K562 (cell line): ENCODE measurements at regions not wholly inside any gene's neighbourhood (a gene's known extent, or its start where the extent isn't known, plus 50 kb on each side); places are given as distances from the start of the nearest gene placed in this dataset.

ENCODE experiments used
- ARID1B ChIP-seq: fragments of 450-650 bp; IDR thresholded peaks from 2 replicates; pipeline ENCODE4 v1.6.1; 2016; ENCODE audit warnings: antibody characterized with exemption, mild to moderate bottlenecking, inconsistent platforms
- ATF7 ChIP-seq: fragments of 450-650 bp; IDR thresholded peaks from 2 replicates; pipeline ENCODE4 v1.7.1; 2014; ENCODE audit warnings: mild to moderate bottlenecking, moderate library complexity
- CBFA2T3 ChIP-seq: fragments of 450-650 bp; IDR thresholded peaks from 2 replicates; pipeline ENCODE4 v1.6.1; 2017
- CEBPG ChIP-seq, 3 experiments: fragments of 200-800 bp in 1 of 3; sonication (Bioruptor generic) in 1 of 3; sonication (generic) in 1 of 3; formaldehyde crosslinking in 1 of 3; IDR thresholded peaks in 2 of 3; conservative IDR thresholded peaks in 1 of 3; 2 replicates each; pipeline versions ENCODE4 v1.6.1 to v1.8.0; 2016 to 2022; ENCODE audit warnings: missing compliant biosample characterization in 2 of 3, missing genetic modification characterization in 2 of 3, mild to moderate bottlenecking in 1 of 3, missing genetic modification reagents in 1 of 3
- CREB3 ChIP-seq: fragments of 450-650 bp; conservative IDR thresholded peaks from 2 replicates; pipeline ENCODE4 v1.6.1; 2016; ENCODE audit warnings: missing genetic modification characterization, low read depth, mild to moderate bottlenecking, missing compliant biosample characterization, moderate library complexity
- NFE2L1 ChIP-seq: fragments of 450-650 bp; IDR thresholded peaks from 2 replicates; pipeline ENCODE4 v1.6.1; 2016; ENCODE audit warnings: missing genetic modification characterization, low read depth, mild to moderate bottlenecking, missing compliant biosample characterization, moderate library complexity, borderline replicate concordance
- NR2F6 ChIP-seq: fragments of 450-650 bp; formaldehyde crosslinking; IDR thresholded peaks from 2 replicates; pipeline ENCODE4 v1.4.0; 2020; ENCODE audit warnings: mild to moderate bottlenecking
- PTRF ChIP-seq: fragments of 450-650 bp; IDR thresholded peaks from 2 replicates; pipeline ENCODE4 v1.6.1; 2016; ENCODE audit warnings: mild to moderate bottlenecking, missing genetic modification characterization, missing compliant biosample characterization
- RBM17 ChIP-seq: fragments of 200-400 bp; formaldehyde crosslinking; IDR thresholded peaks from 2 replicates; pipeline ENCODE4 v1.6.1; 2017; ENCODE audit warnings: low read depth, mild to moderate bottlenecking, low read length, borderline replicate concordance
- RNF2 ChIP-seq: sonication (generic); IDR thresholded peaks from 2 replicates; pipeline ENCODE4 v1.6.1; 2016
- SIN3A ChIP-seq, 2 experiments: fragments of 150-350 bp in 1 of 2; IDR thresholded peaks; 2 replicates each; pipeline ENCODE4 v1.6.1; 2011 to 2016; ENCODE audit warnings: borderline replicate concordance in 2 of 2, low read depth in 2 of 2, low read length in 2 of 2, mild to moderate bottlenecking in 2 of 2, moderate library complexity in 2 of 2; ENCODE audit not compliant: control insufficient read depth in 1 of 2
- SRF ChIP-seq, 2 experiments: fragments of 250-450, 450-650 bp in 1 of 2; sonication (Bioruptor Pico) in 1 of 2; sonication (generic) in 1 of 2; formaldehyde crosslinking; IDR thresholded peaks; 2 replicates each; pipeline versions ENCODE4 v1.5.0 to v1.5.1; 2020 to 2022; ENCODE audit warnings: mild to moderate bottlenecking in 1 of 2, missing genetic modification reagents in 1 of 2
- TEAD1 ChIP-seq, 2 experiments: fragments of 450-650 bp in 1 of 2; sonication (generic) in 1 of 2; formaldehyde crosslinking; IDR thresholded peaks; 2 replicates each; pipeline versions ENCODE4 v1.4.0 to v1.8.0; 2020 to 2022; ENCODE audit warnings: mild to moderate bottlenecking in 2 of 2, missing genetic modification reagents in 1 of 2
- ZNF274 ChIP-seq: IDR thresholded peaks from 2 replicates; pipeline ENCODE4 v1.6.1; 2011; ENCODE audit warnings: low read depth, mild to moderate bottlenecking, low read length, moderate library complexity, borderline replicate concordance
- ZNF3 ChIP-seq: fragments of 250-450 bp; sonication (Bioruptor Pico); IDR thresholded peaks from 2 replicates; pipeline ENCODE4 v1.5.0; 2021; ENCODE audit warnings: mild to moderate bottlenecking, moderate library complexity
- ZNF324 ChIP-seq: fragments of 250-450 bp; sonication (Bioruptor Pico); IDR thresholded peaks from 2 replicates; pipeline ENCODE4 v1.4.0; 2020; ENCODE audit warnings: mild to moderate bottlenecking
- TF ChIP-seq, protein P1 (sequence below): fragments of 250-450 bp; sonication (Bioruptor Pico); IDR thresholded peaks from 2 replicates; pipeline ENCODE4 v1.4.0; 2020; ENCODE audit warnings: mild to moderate bottlenecking, moderate library complexity, borderline replicate concordance
- TF ChIP-seq, protein P2 (sequence below): fragments of 450-650 bp; IDR thresholded peaks from 2 replicates; pipeline ENCODE4 v1.6.1; 2016; ENCODE audit warnings: missing biosample characterization, missing genetic modification characterization
- TF ChIP-seq, protein P3 (sequence below), 2 experiments: fragments of 200-800 bp in 1 of 2; sonication (Bioruptor generic) in 1 of 2; sonication (generic) in 1 of 2; formaldehyde crosslinking in 1 of 2; IDR thresholded peaks in 1 of 2; conservative IDR thresholded peaks in 1 of 2; 2 replicates each; pipeline versions ENCODE4 v1.5.0 to v1.6.1; 2016 to 2020; ENCODE audit warnings: missing compliant biosample characterization in 1 of 2, missing genetic modification characterization in 1 of 2, missing genetic modification reagents in 1 of 2

GRCh38 chr10:21078410-21079329 is 181.6 kb upstream of the NEBL start (continued):
- TF ChIP-seq CEBPG (CRISPR knock-in tag; IDR thresholded peaks at IDR 0.05), result no peak
- no peak for TF ChIP-seq CEBPG (tag; conservative IDR thresholded peaks at IDR 0.05 in 1 of 2, IDR thresholded peaks at IDR 0.05 in 1 of 2)
- peak in 1 of 2 experiments; percentile 89; a peak in 2 of 4 replicates for TF ChIP-seq TEAD1 (CRISPR knock-in tag; IDR thresholded peaks at IDR 0.05)
- 0 out of 2 replicates have a peak, but pooled peaks have one; percentile 30 for TF ChIP-seq RNF2
- TF ChIP-seq SRF (CRISPR knock-in tag; IDR thresholded peaks at IDR 0.05), result no peak
- TF ChIP-seq ARID1B, result no peak
- 0 out of 2 replicates have a peak, but pooled peaks have one; percentile 51 for TF ChIP-seq ZNF324 (CRISPR knock-in tag)
- TF ChIP-seq ZNF274, result no peak
- TF ChIP-seq, protein P1, sequence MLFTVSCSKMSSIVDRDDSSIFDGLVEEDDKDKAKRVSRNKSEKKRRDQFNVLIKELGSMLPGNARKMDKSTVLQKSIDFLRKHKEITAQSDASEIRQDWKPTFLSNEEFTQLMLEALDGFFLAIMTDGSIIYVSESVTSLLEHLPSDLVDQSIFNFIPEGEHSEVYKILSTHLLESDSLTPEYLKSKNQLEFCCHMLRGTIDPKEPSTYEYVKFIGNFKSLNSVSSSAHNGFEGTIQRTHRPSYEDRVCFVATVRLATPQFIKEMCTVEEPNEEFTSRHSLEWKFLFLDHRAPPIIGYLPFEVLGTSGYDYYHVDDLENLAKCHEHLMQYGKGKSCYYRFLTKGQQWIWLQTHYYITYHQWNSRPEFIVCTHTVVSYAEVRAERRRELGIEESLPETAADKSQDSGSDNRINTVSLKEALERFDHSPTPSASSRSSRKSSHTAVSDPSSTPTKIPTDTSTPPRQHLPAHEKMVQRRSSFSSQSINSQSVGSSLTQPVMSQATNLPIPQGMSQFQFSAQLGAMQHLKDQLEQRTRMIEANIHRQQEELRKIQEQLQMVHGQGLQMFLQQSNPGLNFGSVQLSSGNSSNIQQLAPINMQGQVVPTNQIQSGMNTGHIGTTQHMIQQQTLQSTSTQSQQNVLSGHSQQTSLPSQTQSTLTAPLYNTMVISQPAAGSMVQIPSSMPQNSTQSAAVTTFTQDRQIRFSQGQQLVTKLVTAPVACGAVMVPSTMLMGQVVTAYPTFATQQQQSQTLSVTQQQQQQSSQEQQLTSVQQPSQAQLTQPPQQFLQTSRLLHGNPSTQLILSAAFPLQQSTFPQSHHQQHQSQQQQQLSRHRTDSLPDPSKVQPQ (CRISPR knock-in tag), result 0 out of 2 replicates have a peak, but pooled peaks have one; percentile 41
- TF ChIP-seq ATF7, result 0 out of 2 replicates have a peak, but pooled peaks have one; percentile 30
- TF ChIP-seq SIN3A (IDR thresholded peaks at IDR 0.05; ENCODE audit: borderline replicate concordance in 2 of 2, control insufficient read depth in 1 of 2, low read depth in 2 of 2, low read length in 2 of 2), result no peak
- TF ChIP-seq NR2F6, result 0 out of 2 replicates have a peak, but pooled peaks have one; percentile 69
- peak; percentile 42; the same call in 1 of the 2 replicates for TF ChIP-seq NFE2L1 (tag)
- TF ChIP-seq, protein P2, sequence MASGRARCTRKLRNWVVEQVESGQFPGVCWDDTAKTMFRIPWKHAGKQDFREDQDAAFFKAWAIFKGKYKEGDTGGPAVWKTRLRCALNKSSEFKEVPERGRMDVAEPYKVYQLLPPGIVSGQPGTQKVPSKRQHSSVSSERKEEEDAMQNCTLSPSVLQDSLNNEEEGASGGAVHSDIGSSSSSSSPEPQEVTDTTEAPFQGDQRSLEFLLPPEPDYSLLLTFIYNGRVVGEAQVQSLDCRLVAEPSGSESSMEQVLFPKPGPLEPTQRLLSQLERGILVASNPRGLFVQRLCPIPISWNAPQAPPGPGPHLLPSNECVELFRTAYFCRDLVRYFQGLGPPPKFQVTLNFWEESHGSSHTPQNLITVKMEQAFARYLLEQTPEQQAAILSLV, result peak; percentile 77
- TF ChIP-seq, protein P3, sequence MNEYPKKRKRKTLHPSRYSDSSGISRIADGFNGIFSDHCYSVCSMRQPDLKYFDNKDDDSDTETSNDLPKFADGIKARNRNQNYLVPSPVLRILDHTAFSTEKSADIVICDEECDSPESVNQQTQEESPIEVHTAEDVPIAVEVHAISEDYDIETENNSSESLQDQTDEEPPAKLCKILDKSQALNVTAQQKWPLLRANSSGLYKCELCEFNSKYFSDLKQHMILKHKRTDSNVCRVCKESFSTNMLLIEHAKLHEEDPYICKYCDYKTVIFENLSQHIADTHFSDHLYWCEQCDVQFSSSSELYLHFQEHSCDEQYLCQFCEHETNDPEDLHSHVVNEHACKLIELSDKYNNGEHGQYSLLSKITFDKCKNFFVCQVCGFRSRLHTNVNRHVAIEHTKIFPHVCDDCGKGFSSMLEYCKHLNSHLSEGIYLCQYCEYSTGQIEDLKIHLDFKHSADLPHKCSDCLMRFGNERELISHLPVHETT (CRISPR knock-in tag; conservative IDR thresholded peaks at IDR 0.05 in 1 of 2, IDR thresholded peaks at IDR 0.05 in 1 of 2), result peak in 1 of 2 experiments; percentile 69; a peak in 1 of 4 replicates
- peak; percentile 90 for TF ChIP-seq CREB3
- TF ChIP-seq CBFA2T3, result no peak
- peak; percentile 77; the same call in 1 of the 2 replicates for TF ChIP-seq PTRF (tag)
- peak; percentile 39; the same call in 1 of the 2 replicates for TF ChIP-seq ZNF3
- no peak for TF ChIP-seq RBM17
